Parathyroid adenoma (tissue), 2 donors: ENCODE measurements at regions not wholly inside any gene's neighbourhood (a gene's known extent, or its start where the extent isn't known, plus 50 kb on each side); places are given as distances from the start of the nearest gene placed in this dataset.

Source experiments
- H2AFZ ChIP-seq: fragments of 300-600 bp; sonication (generic); one replicate; pipeline ENCODE4 v1.7.0; 2017; ENCODE audit warnings: antibody characterized with exemption, mild to moderate bottlenecking
- H3K27ac ChIP-seq: fragments of 300-600 bp; sonication (generic); one replicate; pipeline ENCODE4 v1.7.0; 2017
- H3K27me3 ChIP-seq: fragments of 300-600 bp; sonication (generic); one replicate; pipeline ENCODE4 v1.7.0; 2017; ENCODE audit warnings: low read length; ENCODE audit not compliant: control insufficient read depth, insufficient read depth
- H3K36me3 ChIP-seq: fragments of 300-600 bp; sonication (generic); one replicate; pipeline ENCODE4 v1.7.0; 2017; ENCODE audit warnings: low read length; ENCODE audit not compliant: control insufficient read depth, insufficient read depth
- H3K4me1 ChIP-seq: fragments of 300-600 bp; sonication (generic); one replicate; pipeline ENCODE4 v1.7.0; 2017; ENCODE audit warnings: control low read depth
- H3K4me2 ChIP-seq: fragments of 300-600 bp; sonication (generic); one replicate; pipeline ENCODE4 v1.7.0; 2017; ENCODE audit warnings: low read length
- H3K4me3 ChIP-seq: fragments of 300-600 bp; sonication (generic); one replicate; pipeline ENCODE4 v1.7.0; 2017; ENCODE audit warnings: low read depth, low read length
- H3K79me2 ChIP-seq: fragments of 300-600 bp; sonication (generic); one replicate; pipeline ENCODE4 v1.7.0; 2017; ENCODE audit warnings: control low read depth
- H3K9ac ChIP-seq: fragments of 300-600 bp; sonication (generic); one replicate; pipeline ENCODE4 v1.7.0; 2017; ENCODE audit warnings: mild to moderate bottlenecking
- H3K9me3 ChIP-seq: fragments of 300-600 bp; sonication (generic); one replicate; pipeline ENCODE4 v1.7.0; 2017; ENCODE audit warnings: low read length; ENCODE audit not compliant: control insufficient read depth
- CTCF ChIP-seq: fragments of 300-600 bp; sonication (generic); IDR thresholded peaks from one replicate; pipeline ENCODE4 v1.7.0; 2017; ENCODE audit warnings: antibody characterized with exemption, mild to moderate bottlenecking
- donor health status: primary hyperparathyroidism.

- Histone ChIP-seq H3K27ac (no peak overlapping the region), H3K9ac (no peak overlapping the region), H3K4me3 (no peak overlapping the region), H2AFZ (no peak overlapping the region), H3K4me2 (no peak overlapping the region), H3K27me3 (no peaks in the 10 kb centered on the region), H3K9me3 (no peaks in the 10 kb centered on the region), H3K36me3 (no peaks in the 10 kb centered on the region), H3K79me2 (no peaks in the 10 kb centered on the region), H3K4me1 (no peaks in the 10 kb centered on the region)
- no peak for TF ChIP-seq CTCF
These were observed 957.8 kb downstream of the GATA3 start for GRCh38 chr10:9012312-9012711.

- no peaks in the 10 kb centered on the region for H3K27me3 ChIP-seq
- no peaks in the 10 kb centered on the region for H3K9me3 ChIP-seq
- H3K36me3 ChIP-seq: no peaks in the 10 kb centered on the region
- H3K79me2 ChIP-seq: no peaks in the 10 kb centered on the region
- H3K4me2 ChIP-seq: no peak overlapping the region
- no peaks in the 10 kb centered on the region for H3K4me1 ChIP-seq
- no peak for TF ChIP-seq CTCF
- H3K4me3 ChIP-seq: no peak overlapping the region
- no peak overlapping the region for H2AFZ ChIP-seq
- H3K9ac ChIP-seq: no peak overlapping the region
- H3K27ac ChIP-seq: no peak overlapping the region
These were observed 960.5 kb downstream of the GATA3 start for GRCh38 chr10:9015005-9015404.

- no peaks in the 10 kb centered on the region for H3K79me2 ChIP-seq
- H3K9ac ChIP-seq: no peak overlapping the region
- no peaks in the 10 kb centered on the region for H3K36me3 ChIP-seq
- H3K27me3 ChIP-seq: no peaks in the 10 kb centered on the region
- no peak overlapping the region for H2AFZ ChIP-seq
- H3K9me3 ChIP-seq: no peaks in the 10 kb centered on the region
- no peak for TF ChIP-seq CTCF
- no peak overlapping the region for H3K4me3 ChIP-seq
- H3K4me2 ChIP-seq: no peak overlapping the region
- H3K4me1 ChIP-seq: no peaks in the 10 kb centered on the region
- H3K27ac ChIP-seq: no peak overlapping the region
These were observed 961.0 kb downstream of the GATA3 start for GRCh38 chr10:9015447-9015846.

GRCh38 chr10:9016930-9017329 lies 962.4 kb downstream of the GATA3 start:
- H2AFZ ChIP-seq: no peak overlapping the region
- H3K36me3 ChIP-seq: no peaks in the 10 kb centered on the region
- H3K9ac ChIP-seq: no peak overlapping the region
- TF ChIP-seq CTCF: no peak
- H3K27ac ChIP-seq: no peak overlapping the region
- H3K4me2 ChIP-seq: no peak overlapping the region
- no peaks in the 10 kb centered on the region for H3K9me3 ChIP-seq
- no peaks in the 10 kb centered on the region for H3K4me1 ChIP-seq
- no peaks in the 10 kb centered on the region for H3K79me2 ChIP-seq
- no peaks in the 10 kb centered on the region for H3K27me3 ChIP-seq
- no peak overlapping the region for H3K4me3 ChIP-seq

DNA sequence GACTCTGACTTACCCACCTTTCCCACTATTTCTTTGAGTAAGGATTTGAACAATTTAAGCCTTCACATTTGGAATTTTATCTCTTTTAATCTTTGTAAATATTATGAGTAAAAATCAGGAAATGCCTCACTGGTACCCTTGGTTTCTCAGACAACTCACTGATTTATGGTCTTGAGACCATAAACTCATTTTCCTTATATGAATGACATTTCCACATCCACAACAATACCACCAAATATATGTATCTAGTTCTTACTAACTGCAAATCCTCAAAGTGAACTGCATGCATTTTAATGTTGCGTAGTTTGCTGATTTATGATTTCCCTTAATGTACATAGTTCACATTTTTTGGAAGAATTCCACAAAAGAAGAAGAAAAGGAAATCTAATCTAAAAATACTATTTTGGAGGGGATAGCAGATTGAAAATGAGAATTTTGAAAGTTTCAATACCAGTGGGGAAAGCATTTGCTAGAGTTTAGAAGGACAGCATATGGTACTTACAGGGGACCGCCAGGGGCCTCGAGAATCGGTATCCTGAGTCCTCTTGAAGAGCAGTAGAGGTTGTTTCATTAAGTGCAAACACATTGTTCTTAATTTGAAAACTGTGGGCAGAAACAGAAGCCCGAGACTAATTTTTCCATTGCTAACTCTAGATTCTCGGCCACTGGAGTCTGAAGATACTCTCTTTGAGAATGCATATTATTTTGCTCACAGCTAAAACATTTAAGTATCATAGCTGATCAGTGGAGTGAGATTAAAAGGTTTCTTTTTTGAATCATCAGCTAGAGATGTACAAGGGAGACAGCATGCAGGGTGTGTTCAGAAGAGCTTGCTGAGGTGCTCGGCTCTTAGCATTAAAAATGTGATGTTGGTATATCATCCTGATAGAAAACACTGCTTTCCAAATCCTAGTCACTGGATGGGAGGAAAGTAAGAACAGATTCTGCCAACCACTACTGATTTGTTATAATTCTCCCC lies 964.0 kb downstream of the GATA3 start:
- Histone ChIP-seq H3K79me2 (no peaks in the 10 kb centered on the region), H3K4me2 (no peak overlapping the region), H3K4me3 (no peak overlapping the region), H3K4me1 (no peaks in the 10 kb centered on the region), H3K27ac (no peak overlapping the region), H2AFZ (no peak overlapping the region), H3K9ac (no peak overlapping the region), H3K9me3 (no peaks in the 10 kb centered on the region), H3K27me3 (no peaks in the 10 kb centered on the region), H3K36me3 (no peaks in the 10 kb centered on the region)
- TF ChIP-seq CTCF: no peak
